ENCODE measurements at regions not wholly inside any gene's neighbourhood (a gene's known extent, or its start where the extent isn't known, plus 50 kb on each side); places are given as distances from the start of the nearest gene placed in this dataset.

DNA sequence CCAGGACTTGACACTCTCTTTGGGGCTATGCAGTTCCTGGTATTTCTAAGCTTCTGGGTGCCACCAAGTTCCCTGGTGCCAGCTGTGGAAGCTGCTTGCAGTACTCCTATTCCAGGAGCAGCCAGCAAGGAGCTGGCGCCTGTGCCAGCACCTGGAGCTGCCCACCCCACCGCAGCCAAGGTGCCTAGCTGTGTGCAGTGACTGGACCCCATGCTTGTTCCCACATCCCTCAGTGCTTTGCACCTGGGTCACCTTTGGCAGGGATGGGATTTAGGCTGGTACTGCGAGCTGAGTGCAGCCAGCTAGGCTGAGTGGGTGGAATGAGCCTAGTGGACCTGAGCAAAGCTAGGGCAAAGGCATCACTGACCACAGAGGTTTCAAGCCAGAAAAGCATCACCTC is 1674.9 kb downstream of the HACE1 start:
- no peak overlapping the region for H3K4me3 ChIP-seq (ENCODE audit: low read depth, low read length)
- TF ChIP-seq, protein P1, sequence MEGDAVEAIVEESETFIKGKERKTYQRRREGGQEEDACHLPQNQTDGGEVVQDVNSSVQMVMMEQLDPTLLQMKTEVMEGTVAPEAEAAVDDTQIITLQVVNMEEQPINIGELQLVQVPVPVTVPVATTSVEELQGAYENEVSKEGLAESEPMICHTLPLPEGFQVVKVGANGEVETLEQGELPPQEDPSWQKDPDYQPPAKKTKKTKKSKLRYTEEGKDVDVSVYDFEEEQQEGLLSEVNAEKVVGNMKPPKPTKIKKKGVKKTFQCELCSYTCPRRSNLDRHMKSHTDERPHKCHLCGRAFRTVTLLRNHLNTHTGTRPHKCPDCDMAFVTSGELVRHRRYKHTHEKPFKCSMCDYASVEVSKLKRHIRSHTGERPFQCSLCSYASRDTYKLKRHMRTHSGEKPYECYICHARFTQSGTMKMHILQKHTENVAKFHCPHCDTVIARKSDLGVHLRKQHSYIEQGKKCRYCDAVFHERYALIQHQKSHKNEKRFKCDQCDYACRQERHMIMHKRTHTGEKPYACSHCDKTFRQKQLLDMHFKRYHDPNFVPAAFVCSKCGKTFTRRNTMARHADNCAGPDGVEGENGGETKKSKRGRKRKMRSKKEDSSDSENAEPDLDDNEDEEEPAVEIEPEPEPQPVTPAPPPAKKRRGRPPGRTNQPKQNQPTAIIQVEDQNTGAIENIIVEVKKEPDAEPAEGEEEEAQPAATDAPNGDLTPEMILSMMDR (IDR thresholded peaks at IDR 0.05; ENCODE audit: insufficient read depth, low read depth, low read length, missing control alignments) = no peak
- DNase-seq (ENCODE audit: low read depth) = no peak

DNA sequence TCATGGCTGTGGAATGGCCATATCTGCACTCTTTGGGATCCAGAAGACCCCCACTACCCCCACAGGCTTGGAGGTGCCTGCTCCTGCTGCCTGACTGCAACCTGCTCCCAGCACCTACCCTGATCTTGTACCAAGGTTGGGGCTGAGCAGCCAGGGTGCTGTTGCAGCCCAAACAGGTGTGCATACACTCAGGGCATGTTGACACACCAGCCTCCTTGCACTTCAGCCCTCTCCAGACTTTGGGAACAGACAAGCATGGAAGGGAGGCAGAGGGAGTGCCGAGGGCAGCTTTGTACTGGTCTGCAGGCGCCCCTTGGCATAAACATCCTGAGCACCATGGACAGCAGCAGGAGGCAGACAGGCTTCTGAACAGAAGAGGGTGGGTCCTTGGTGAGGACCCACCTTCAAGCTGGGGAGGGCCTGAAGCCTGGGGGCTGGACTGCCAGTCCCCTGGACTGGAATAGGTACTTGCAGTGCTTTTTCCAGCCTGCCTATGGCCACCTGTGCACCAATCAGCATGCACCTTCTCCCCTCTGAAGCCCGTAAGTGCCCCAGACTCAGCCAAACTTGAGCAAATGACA is 1675.8 kb downstream of the HACE1 start:
- H3K4me3 ChIP-seq (ENCODE audit: low read depth, low read length) = no peak overlapping the region
- TF ChIP-seq, protein P1 (IDR thresholded peaks at IDR 0.05; ENCODE audit: insufficient read depth, low read depth, low read length, missing control alignments) = no peak
- no peak for DNase-seq (ENCODE audit: low read depth)

DNA sequence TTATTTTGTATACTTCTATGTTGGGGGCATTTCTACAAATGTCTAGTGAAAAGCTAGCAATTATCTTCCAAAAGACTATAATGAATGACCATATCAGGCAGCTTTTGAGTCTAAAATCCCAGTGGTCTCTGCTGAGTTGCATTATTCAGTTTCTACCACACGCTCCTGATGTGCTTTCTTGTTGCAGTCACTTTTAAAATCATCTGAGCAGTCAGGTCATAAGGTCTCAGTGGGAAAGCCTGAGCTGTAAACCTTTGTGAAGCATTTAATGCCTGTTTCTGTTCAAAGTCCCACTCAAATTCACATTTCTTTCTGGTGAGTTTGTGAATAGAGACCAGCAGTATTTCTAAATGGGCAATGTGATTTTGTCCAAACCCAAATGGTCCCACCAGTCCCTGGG is 1681.5 kb downstream of the HACE1 start:
- no peak for DNase-seq (ENCODE audit: low read depth)
- no peak overlapping the region for H3K4me3 ChIP-seq (ENCODE audit: low read depth, low read length)
- TF ChIP-seq, protein P1 (IDR thresholded peaks at IDR 0.05; ENCODE audit: insufficient read depth, low read depth, low read length, missing control alignments) = no peak

- no peak for DNase-seq (ENCODE audit: low read depth)
These were observed 1681.9 kb downstream of the HACE1 start for GRCh38 chr6:103177791-103178190.

DNA sequence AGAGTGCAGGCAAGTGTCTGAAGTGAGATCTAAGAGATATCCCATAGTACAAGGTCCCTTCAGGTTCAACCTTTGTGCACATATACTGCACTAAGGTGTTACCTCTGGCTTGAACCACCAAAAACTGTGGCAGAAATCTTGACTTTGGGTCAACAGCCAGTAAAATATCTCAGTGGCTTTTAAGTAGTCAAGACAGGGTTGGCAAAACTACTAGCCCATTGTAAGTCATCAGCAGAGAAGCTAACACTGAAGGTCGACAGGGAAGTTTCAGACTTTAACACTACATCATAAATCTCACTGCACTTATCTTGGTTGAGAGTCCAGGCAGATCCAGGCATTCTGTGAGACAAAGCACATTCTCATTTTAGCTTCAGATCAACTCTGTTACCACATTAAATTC is 1684.7 kb downstream of the HACE1 start:
- DNase-seq (ENCODE audit: low read depth) = no peak
- no peak overlapping the region for H3K4me3 ChIP-seq (ENCODE audit: low read depth, low read length)

More at GRCh38 chr6:103177791-103178190, 1681.9 kb downstream of the HACE1 start:
- no peak overlapping the region for H3K4me3 ChIP-seq (ENCODE audit: low read depth, low read length)
- TF ChIP-seq, protein P1 (IDR thresholded peaks at IDR 0.05; ENCODE audit: insufficient read depth, low read depth, low read length, missing control alignments) = no peak

DNA sequence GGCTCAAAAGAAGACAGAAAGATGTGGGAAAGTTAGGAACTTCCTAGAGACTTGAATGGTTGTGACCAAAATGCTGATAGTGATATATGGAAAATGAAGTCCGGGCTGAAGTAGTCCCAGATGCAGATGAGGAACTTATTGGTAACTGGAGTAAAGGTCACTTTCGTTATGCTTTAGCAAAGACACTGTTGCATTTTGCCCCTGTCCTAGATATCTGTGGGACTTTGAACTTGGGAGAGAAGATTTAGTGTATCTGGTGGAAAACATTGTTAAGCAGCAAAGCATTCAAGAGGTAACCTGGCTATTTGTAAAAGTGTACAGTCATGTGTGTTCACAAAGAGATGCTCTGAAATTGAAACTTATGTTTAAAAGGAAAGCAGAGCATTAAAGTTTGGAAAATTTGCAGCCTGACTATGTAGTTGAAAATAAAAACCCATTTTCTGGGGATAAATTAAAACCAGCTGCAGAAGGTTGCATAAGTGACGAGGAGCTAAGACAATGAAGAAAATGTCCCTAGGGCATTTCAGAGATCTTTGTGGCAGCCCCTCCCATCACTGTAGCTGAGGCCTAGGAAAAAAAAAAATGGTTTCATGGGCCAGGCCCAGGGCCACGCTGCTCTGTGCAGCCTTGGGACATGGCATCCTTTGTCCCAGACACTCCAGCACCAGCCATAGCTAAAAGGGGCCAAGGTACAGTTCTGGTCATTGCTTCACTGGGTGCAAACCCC is 1692.2 kb downstream of the HACE1 start:
- TF ChIP-seq, protein P1 (IDR thresholded peaks at IDR 0.05; ENCODE audit: insufficient read depth, low read depth, low read length, missing control alignments) = no peak
- DNase-seq (ENCODE audit: low read depth) = no peak
- H3K4me3 ChIP-seq (ENCODE audit: low read depth, low read length) = no peak overlapping the region

More for the DNA sequence above, 1684.7 kb downstream of the HACE1 start:
- TF ChIP-seq, protein P1 (IDR thresholded peaks at IDR 0.05; ENCODE audit: insufficient read depth, low read depth, low read length, missing control alignments) = no peak
